ENCODE measurements at regions not wholly inside any gene's neighbourhood (a gene's known extent, or its start where the extent isn't known, plus 50 kb on each side); places are given as distances from the start of the nearest gene placed in this dataset.

DNA sequence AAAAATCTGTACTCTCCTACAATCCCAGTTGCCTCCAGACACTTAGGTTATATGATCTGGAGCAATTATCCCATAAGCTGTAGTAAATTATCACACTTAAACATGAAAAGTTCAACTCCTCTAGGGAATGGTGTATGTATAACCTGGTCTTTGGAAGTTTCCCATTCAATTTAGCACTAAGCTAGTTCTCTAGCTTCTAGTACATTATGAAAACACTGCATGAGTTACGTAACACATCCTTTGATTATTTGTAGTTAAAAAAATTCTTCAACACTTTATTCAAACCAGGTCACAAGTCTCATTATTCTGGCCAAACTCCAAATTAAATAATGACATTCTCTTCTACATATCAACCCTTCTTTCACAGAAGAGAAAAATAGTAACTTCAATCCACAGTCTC is 827.0 kb upstream of the ADAMTS5 start:
- TF ChIP-seq, protein P1, sequence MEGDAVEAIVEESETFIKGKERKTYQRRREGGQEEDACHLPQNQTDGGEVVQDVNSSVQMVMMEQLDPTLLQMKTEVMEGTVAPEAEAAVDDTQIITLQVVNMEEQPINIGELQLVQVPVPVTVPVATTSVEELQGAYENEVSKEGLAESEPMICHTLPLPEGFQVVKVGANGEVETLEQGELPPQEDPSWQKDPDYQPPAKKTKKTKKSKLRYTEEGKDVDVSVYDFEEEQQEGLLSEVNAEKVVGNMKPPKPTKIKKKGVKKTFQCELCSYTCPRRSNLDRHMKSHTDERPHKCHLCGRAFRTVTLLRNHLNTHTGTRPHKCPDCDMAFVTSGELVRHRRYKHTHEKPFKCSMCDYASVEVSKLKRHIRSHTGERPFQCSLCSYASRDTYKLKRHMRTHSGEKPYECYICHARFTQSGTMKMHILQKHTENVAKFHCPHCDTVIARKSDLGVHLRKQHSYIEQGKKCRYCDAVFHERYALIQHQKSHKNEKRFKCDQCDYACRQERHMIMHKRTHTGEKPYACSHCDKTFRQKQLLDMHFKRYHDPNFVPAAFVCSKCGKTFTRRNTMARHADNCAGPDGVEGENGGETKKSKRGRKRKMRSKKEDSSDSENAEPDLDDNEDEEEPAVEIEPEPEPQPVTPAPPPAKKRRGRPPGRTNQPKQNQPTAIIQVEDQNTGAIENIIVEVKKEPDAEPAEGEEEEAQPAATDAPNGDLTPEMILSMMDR (IDR thresholded peaks at IDR 0.05): no peak
- no peak for TF ChIP-seq EZH2 (IDR thresholded peaks at IDR 0.05; ENCODE audit: borderline replicate concordance, insufficient read depth, low read depth, low read length, poor library complexity, severe bottlenecking)
